SK-MEL-5 (cell line): ENCODE measurements at regions not wholly inside any gene's neighbourhood (a gene's known extent, or its start where the extent isn't known, plus 50 kb on each side); places are given as distances from the start of the nearest gene placed in this dataset.
"Not testable (repeated sequence)": the region's sequence is repeated elsewhere in the genome, so short reads cannot be mapped to it uniquely, and the experiment has no call there.

Experiments
- DNase-seq: peaks from one replicate; pipeline ENCODE4 v3.0.0-alpha.2; 2016; ENCODE audit warnings: low read depth, low spot score
- in situ Hi-C: cut with HindIII; loops from 2 replicates; pipeline ENCODE4 v1.10.0; 2016; ENCODE audit warnings: low sequenced_read_pairs, high pct_unique_total_duplicates, low pct_unique_long_range_greater_than_20kb

GRCh38 chr19:28634837-28635236 lies 578.1 kb downstream of the UQCRFS1 start:
- in situ Hi-C loops, result no loop called here
- no peak for DNase-seq

GRCh38 chr19:28634019-28634328 lies 579.0 kb downstream of the UQCRFS1 start:
- in situ Hi-C loops, result no loop called here
- no peak for DNase-seq

GRCh38 chr19:28633319-28634018 lies 579.5 kb downstream of the UQCRFS1 start:
- peak; percentile 82 for DNase-seq
- in situ Hi-C loops, result no loop called here

GRCh38 chr19:28632371-28633080 lies 580.4 kb downstream of the UQCRFS1 start:
- no peak for DNase-seq
- in situ Hi-C loops, result no loop called here

GRCh38 chr19:28631961-28632360 lies 581.0 kb downstream of the UQCRFS1 start:
- in situ Hi-C loops, result no loop called here
- no peak for DNase-seq

- in situ Hi-C loops, result no loop called here
- DNase-seq, result no peak
These were observed 585.3 kb downstream of the UQCRFS1 start for GRCh38 chr19:28627669-28628068.

- in situ Hi-C loops, DNase-seq: not testable (repeated sequence)
These were observed 586.5 kb downstream of the UQCRFS1 start for GRCh38 chr19:28626407-28626806.

GRCh38 chr19:28619816-28620429 lies 593.0 kb downstream of the UQCRFS1 start:
- in situ Hi-C loops, result no loop called here
- DNase-seq, result no peak

GRCh38 chr19:28618504-28618903 lies 594.4 kb downstream of the UQCRFS1 start:
- DNase-seq, result no peak
- in situ Hi-C loops, result no loop called here

- DNase-seq, result no peak
- in situ Hi-C loops, result no loop called here
These were observed 597.0 kb downstream of the UQCRFS1 start for GRCh38 chr19:28615966-28616365.

GRCh38 chr19:28615546-28615916 lies 597.4 kb downstream of the UQCRFS1 start:
- in situ Hi-C loops, result no loop called here
- DNase-seq, result no peak

GRCh38 chr19:28614634-28615545 lies 598.1 kb downstream of the UQCRFS1 start:
- DNase-seq, result no peak
- in situ Hi-C loops, result no loop called here

- in situ Hi-C loops, result no loop called here
- DNase-seq, result no peak
These were observed 600.6 kb downstream of the UQCRFS1 start for GRCh38 chr19:28612275-28612769.

- in situ Hi-C loops, result not testable (repeated sequence)
- peak; percentile 12 for DNase-seq
These were observed 601.6 kb downstream of the UQCRFS1 start for GRCh38 chr19:28611227-28611914.

GRCh38 chr19:28610731-28611130 lies 602.2 kb downstream of the UQCRFS1 start:
- DNase-seq, result no peak
- in situ Hi-C loops, result no loop called here

- in situ Hi-C loops, result no loop called here
- DNase-seq, result no peak
These were observed 603.0 kb downstream of the UQCRFS1 start for GRCh38 chr19:28609944-28610343.

GRCh38 chr19:28609091-28609755 lies 603.7 kb downstream of the UQCRFS1 start:
- no peak for DNase-seq
- in situ Hi-C loops, result no loop called here
